ENCODE measurements at regions not wholly inside any gene's neighbourhood (a gene's known extent, or its start where the extent isn't known, plus 50 kb on each side); places are given as distances from the start of the nearest gene placed in this dataset.
"Not testable (repeated sequence)": the region's sequence is repeated elsewhere in the genome, so short reads cannot be mapped to it uniquely, and the experiment has no call there.

- Histone ChIP-seq H3K27me3 (peaks cover 0 to 15% (median 0%) of the 10 kb centered on the region in 9 donors), H3K9me3 (no peaks in the 10 kb centered on the region), H3K36me3 (no peaks in the 10 kb centered on the region), H3K4me3 (no peak overlapping the region), H3K4me1 (no peaks in the 10 kb centered on the region), H3K27ac (no peak overlapping the region)
- DNase-seq: no peak
- 63 to 77% (median 75%) methylated on average over 1 of the region's 1 CpG for WGBS, 4 donors
- TF ChIP-seq POLR2A (IDR thresholded peaks at IDR 0.05): no peak
- no peak for TF ChIP-seq CTCF (IDR thresholded peaks at IDR 0.05)
- ATAC-seq: no peak
- intact Hi-C loops (cut with DNase I): no loop called here
Measured at GRCh38 chr17:21595086-21595485, 97.2 kb upstream of the KCNJ18 start.

- 57 to 67% (median 63%) methylated on average over 3 to 5 of the region's 5 CpGs for WGBS, 4 donors
- ATAC-seq (no peak), DNase-seq (no peak)
- Histone ChIP-seq H3K4me3 (no peak overlapping the region), H3K27me3 (peaks cover 0 to 4% (median 0%) of the 10 kb centered on the region in 9 donors), H3K27ac (no peak overlapping the region), H3K36me3 (no peaks in the 10 kb centered on the region), H3K9me3 (no peaks in the 10 kb centered on the region), H3K4me1 (no peaks in the 10 kb centered on the region)
- intact Hi-C loops (cut with DNase I): no loop called here
- TF ChIP-seq POLR2A (IDR thresholded peaks at IDR 0.05) (no peak), CTCF (IDR thresholded peaks at IDR 0.05) (no peak)
Measured at GRCh38 chr17:21602176-21602575, 90.1 kb upstream of the KCNJ18 start.

- H3K27ac ChIP-seq; H3K27me3 ChIP-seq; DNase-seq; H3K4me3 ChIP-seq; ATAC-seq; H3K36me3 ChIP-seq; intact Hi-C loops (cut with DNase I); H3K9me3 ChIP-seq; H3K4me1 ChIP-seq: not testable (repeated sequence)
- WGBS, 4 donors: 80 to 92% (median 86%) methylated on average over 1 of the region's 1 CpG
Measured at GRCh38 chr17:21603292-21603691, 89.0 kb upstream of the KCNJ18 start.

GRCh38 chr17:21611443-21611842, 80.9 kb upstream of the KCNJ18 start:
- H3K27ac ChIP-seq; intact Hi-C loops (cut with DNase I); DNase-seq; H3K4me3 ChIP-seq; ATAC-seq; H3K36me3 ChIP-seq; H3K9me3 ChIP-seq; H3K27me3 ChIP-seq; H3K4me1 ChIP-seq: not testable (repeated sequence)
- WGBS, 4 donors: 87 to 90% (median 90%) methylated on average over 8 of the region's 8 CpGs

- 79 to 82% (median 81%) methylated on average over 28 of the region's 28 CpGs for WGBS, 4 donors
- ATAC-seq; H3K4me3 ChIP-seq; H3K4me1 ChIP-seq; H3K27me3 ChIP-seq; H3K9me3 ChIP-seq; H3K27ac ChIP-seq; intact Hi-C loops (cut with DNase I); H3K36me3 ChIP-seq; DNase-seq: not testable (repeated sequence)
Measured at GRCh38 chr17:21612123-21613070, 79.9 kb upstream of the KCNJ18 start.

GRCh38 chr17:21613071-21613429, 79.3 kb upstream of the KCNJ18 start:
- no peak for ATAC-seq
- 82 to 98% (median 85%) methylated on average over 6 to 8 of the region's 8 CpGs for WGBS, 4 donors
- intact Hi-C loops (cut with DNase I): no loop called here

GRCh38 chr17:21626987-21627386, 65.3 kb upstream of the KCNJ18 start:
- intact Hi-C loops (cut with DNase I); H3K36me3 ChIP-seq; H3K4me3 ChIP-seq; H3K27me3 ChIP-seq; DNase-seq; H3K9me3 ChIP-seq; ATAC-seq; H3K27ac ChIP-seq; H3K4me1 ChIP-seq: not testable (repeated sequence)
- WGBS, 4 donors: 75 to 92% (median 82%) methylated on average over 3 of the region's 3 CpGs

More at GRCh38 chr17:21613071-21613429, 79.3 kb upstream of the KCNJ18 start:
- DNase-seq: no peak
- H3K9me3 ChIP-seq: no peaks in the 10 kb centered on the region
- H3K27ac ChIP-seq: no peak overlapping the region
- H3K36me3 ChIP-seq: no peaks in the 10 kb centered on the region
- TF ChIP-seq POLR2A (IDR thresholded peaks at IDR 0.05): no peak
- no peak for TF ChIP-seq CTCF (IDR thresholded peaks at IDR 0.05)
- H3K4me3 ChIP-seq: no peak overlapping the region
- H3K4me1 ChIP-seq: no peaks in the 10 kb centered on the region
- peaks cover 0 to 7% (median 0%) of the 10 kb centered on the region in 9 donors for H3K27me3 ChIP-seq

Measured in heart left ventricle (tissue), 16 donors.